WTC11 (cell line): ENCODE measurements at regions not wholly inside any gene's neighbourhood (a gene's known extent, or its start where the extent isn't known, plus 50 kb on each side); places are given as distances from the start of the nearest gene placed in this dataset.
A peak's percentile ranks its signal among the peaks of the same experiment; 100 is the strongest.

Experiments used
- ATAC-seq: fragments of 200-7000 bp; cut with Tn5 transposase; 2 replicates; pipeline ENCODE4 v1.10.0; 2021; ENCODE audit warnings: mild to moderate bottlenecking, moderate library complexity
- CTCF ChIA-PET: fragments of 300-600 bp; sonication (Branson Sonifier 250); formaldehyde crosslinking; loops from one replicate; lab custom pipeline; 2021; ENCODE audit warnings: antibody characterized with exemption; lab: Charles Lee
- POLR2A ChIA-PET: fragments of 350-600 bp; sonication (Branson Sonifier 250); formaldehyde crosslinking; loops from one replicate; lab custom pipeline; 2021; ENCODE audit warnings: antibody characterized with exemption; lab: Charles Lee
- DNase-seq: peaks from one replicate; pipeline ENCODE4 v3.0.0; 2021; ENCODE audit warnings: low spot score
- H3K27ac Mint-ChIP-seq: 2 replicates; pipeline ENCODE4 v1.8.0; 2021; ENCODE audit warnings: mixed read lengths
- H3K27me3 Mint-ChIP-seq: 2 replicates; pipeline ENCODE4 v1.8.0; 2021; ENCODE audit warnings: low read depth, mild to moderate bottlenecking, moderate library complexity, mixed read lengths
- H3K36me3 Mint-ChIP-seq: 2 replicates; pipeline ENCODE4 v1.8.0; 2021; ENCODE audit warnings: mixed read lengths
- H3K4me1 Mint-ChIP-seq: 2 replicates; pipeline ENCODE4 v1.8.0; 2022; ENCODE audit warnings: mixed read lengths
- H3K4me3 Mint-ChIP-seq: 2 replicates; pipeline ENCODE4 v1.8.0; 2021; ENCODE audit warnings: mild to moderate bottlenecking, moderate library complexity, mixed read lengths
- H3K9me3 Mint-ChIP-seq: 2 replicates; pipeline ENCODE4 v1.8.0; 2021; ENCODE audit warnings: mixed read lengths
- ATF1 ChIP-seq: sonication (generic); formaldehyde crosslinking; IDR thresholded peaks from 2 replicates; pipeline ENCODE4 v1.8.1; 2023; ENCODE audit warnings: mild to moderate bottlenecking, moderate library complexity, missing genetic modification reagents
- CREM ChIP-seq: sonication (generic); formaldehyde crosslinking; IDR thresholded peaks from 2 replicates; pipeline ENCODE4 v1.8.1; 2022; ENCODE audit warnings: mild to moderate bottlenecking, missing genetic modification reagents, moderate library complexity
- FOXK1 ChIP-seq: sonication (generic); formaldehyde crosslinking; IDR thresholded peaks from 2 replicates; pipeline ENCODE4 v1.8.0; 2022; ENCODE audit warnings: mild to moderate bottlenecking, moderate library complexity, missing genetic modification reagents
- HMGA2 ChIP-seq: fragments of 250-450 bp; sonication (Bioruptor Pico); IDR thresholded peaks from 2 replicates; pipeline ENCODE4 v1.4.0; 2021; ENCODE audit warnings: mild to moderate bottlenecking, moderate library complexity
- JAZF1 ChIP-seq: fragments of 250-450 bp; sonication (Bioruptor Pico); IDR thresholded peaks from 2 replicates; pipeline ENCODE4 v1.9.0; 2021; ENCODE audit warnings: moderate library complexity, mild to moderate bottlenecking, inconsistent platforms
- JUN ChIP-seq: sonication (generic); formaldehyde crosslinking; IDR thresholded peaks from 2 replicates; pipeline ENCODE4 v1.8.0; 2023; ENCODE audit warnings: mild to moderate bottlenecking, missing genetic modification reagents
- MXD4 ChIP-seq: fragments of 250-450 bp; sonication (Bioruptor Pico); IDR thresholded peaks from 2 replicates; pipeline ENCODE4 v1.8.0; 2021; ENCODE audit warnings: mild to moderate bottlenecking, moderate library complexity, borderline replicate concordance
- NFE2L1 ChIP-seq: sonication (generic); formaldehyde crosslinking; IDR thresholded peaks from 2 replicates; pipeline ENCODE4 v1.8.1; 2023; ENCODE audit warnings: missing genetic modification reagents
- NR3C1 ChIP-seq: sonication (generic); formaldehyde crosslinking; conservative IDR thresholded peaks from 2 replicates; pipeline ENCODE4 v1.8.1; 2023; ENCODE audit warnings: low read depth, mild to moderate bottlenecking, missing genetic modification reagents
- OVOL2 ChIP-seq: fragments of 250-450 bp; sonication (Bioruptor Pico); IDR thresholded peaks from 2 replicates; pipeline ENCODE4 v1.9.0; 2021; ENCODE audit warnings: mild to moderate bottlenecking, borderline replicate concordance
- PRRX2 ChIP-seq: fragments of 250-450 bp; sonication (Bioruptor Pico); IDR thresholded peaks from 2 replicates; pipeline ENCODE4 v1.8.0; 2021; ENCODE audit warnings: mild to moderate bottlenecking
- ZNF138 ChIP-seq: sonication (generic); formaldehyde crosslinking; conservative IDR thresholded peaks from 2 replicates; pipeline ENCODE4 v1.8.1; 2022; ENCODE audit warnings: mild to moderate bottlenecking, moderate library complexity, missing genetic modification reagents
- TF ChIP-seq, protein P1 (sequence below): sonication (generic); formaldehyde crosslinking; IDR thresholded peaks from 2 replicates; pipeline ENCODE4 v1.8.1; 2022; ENCODE audit warnings: low read depth, missing genetic modification reagents, borderline replicate concordance
- TF ChIP-seq, protein P2 (sequence below): sonication (generic); formaldehyde crosslinking; IDR thresholded peaks from 2 replicates; pipeline ENCODE4 v1.8.0; 2022; ENCODE audit warnings: mild to moderate bottlenecking, missing genetic modification reagents
- TF ChIP-seq, protein P3 (sequence below): fragments of 250-450 bp; sonication (Bioruptor Pico); IDR thresholded peaks from 2 replicates; pipeline ENCODE4 v2.1.2; 2022; ENCODE audit warnings: mild to moderate bottlenecking, moderate library complexity
- TF ChIP-seq, protein P4 (sequence below): sonication (generic); formaldehyde crosslinking; IDR thresholded peaks from 2 replicates; pipeline ENCODE4 v1.8.0; 2023; ENCODE audit warnings: missing genetic modification reagents, mild to moderate bottlenecking, borderline replicate concordance
- TF ChIP-seq, protein P5 (sequence below): sonication (generic); formaldehyde crosslinking; IDR thresholded peaks from 2 replicates; pipeline ENCODE4 v1.8.0; 2023; ENCODE audit warnings: missing genetic modification reagents
- TF ChIP-seq, protein P6 (sequence below): sonication (generic); formaldehyde crosslinking; IDR thresholded peaks from 2 replicates; pipeline ENCODE4 v1.8.1; 2023; ENCODE audit warnings: mild to moderate bottlenecking, missing genetic modification reagents, borderline replicate concordance
- TF ChIP-seq, protein P7 (sequence below): sonication (generic); formaldehyde crosslinking; IDR thresholded peaks from 2 replicates; pipeline ENCODE4 v1.8.1; 2023; ENCODE audit warnings: mild to moderate bottlenecking, moderate library complexity, missing genetic modification reagents

DNA sequence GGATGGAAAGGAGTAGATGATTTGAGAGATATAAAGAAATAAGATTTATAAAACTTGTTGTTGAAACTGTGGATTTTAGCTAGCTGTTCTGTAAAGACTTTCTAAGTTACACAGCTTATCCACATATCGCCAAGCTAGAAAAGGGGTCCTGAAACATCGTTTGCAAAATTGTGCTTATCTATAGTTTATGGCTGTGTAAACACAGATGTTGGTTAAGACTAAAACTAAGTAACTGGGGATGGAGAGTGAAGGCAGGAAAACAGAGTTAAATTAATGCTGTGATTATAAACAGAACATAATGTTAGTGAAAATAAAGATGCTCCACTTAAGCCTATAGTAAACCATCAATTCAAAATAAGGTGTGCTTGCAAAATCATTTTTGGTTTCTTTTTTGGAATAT lies 311.3 kb upstream of the DDHD1 start:
- TF ChIP-seq, protein P1, sequence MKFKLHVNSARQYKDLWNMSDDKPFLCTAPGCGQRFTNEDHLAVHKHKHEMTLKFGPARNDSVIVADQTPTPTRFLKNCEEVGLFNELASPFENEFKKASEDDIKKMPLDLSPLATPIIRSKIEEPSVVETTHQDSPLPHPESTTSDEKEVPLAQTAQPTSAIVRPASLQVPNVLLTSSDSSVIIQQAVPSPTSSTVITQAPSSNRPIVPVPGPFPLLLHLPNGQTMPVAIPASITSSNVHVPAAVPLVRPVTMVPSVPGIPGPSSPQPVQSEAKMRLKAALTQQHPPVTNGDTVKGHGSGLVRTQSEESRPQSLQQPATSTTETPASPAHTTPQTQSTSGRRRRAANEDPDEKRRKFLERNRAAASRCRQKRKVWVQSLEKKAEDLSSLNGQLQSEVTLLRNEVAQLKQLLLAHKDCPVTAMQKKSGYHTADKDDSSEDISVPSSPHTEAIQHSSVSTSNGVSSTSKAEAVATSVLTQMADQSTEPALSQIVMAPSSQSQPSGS: no peak
- TF ChIP-seq, protein P2, sequence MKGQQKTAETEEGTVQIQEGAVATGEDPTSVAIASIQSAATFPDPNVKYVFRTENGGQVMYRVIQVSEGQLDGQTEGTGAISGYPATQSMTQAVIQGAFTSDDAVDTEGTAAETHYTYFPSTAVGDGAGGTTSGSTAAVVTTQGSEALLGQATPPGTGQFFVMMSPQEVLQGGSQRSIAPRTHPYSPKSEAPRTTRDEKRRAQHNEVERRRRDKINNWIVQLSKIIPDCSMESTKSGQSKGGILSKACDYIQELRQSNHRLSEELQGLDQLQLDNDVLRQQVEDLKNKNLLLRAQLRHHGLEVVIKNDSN: no peak
- TF ChIP-seq HMGA2 (CRISPR knock-in tag) (no peak), OVOL2 (no peak), NR3C1 (no peak), FOXK1 (CRISPR knock-in tag) (no peak), PRRX2 (CRISPR knock-in tag) (no peak)
- TF ChIP-seq, protein P3, sequence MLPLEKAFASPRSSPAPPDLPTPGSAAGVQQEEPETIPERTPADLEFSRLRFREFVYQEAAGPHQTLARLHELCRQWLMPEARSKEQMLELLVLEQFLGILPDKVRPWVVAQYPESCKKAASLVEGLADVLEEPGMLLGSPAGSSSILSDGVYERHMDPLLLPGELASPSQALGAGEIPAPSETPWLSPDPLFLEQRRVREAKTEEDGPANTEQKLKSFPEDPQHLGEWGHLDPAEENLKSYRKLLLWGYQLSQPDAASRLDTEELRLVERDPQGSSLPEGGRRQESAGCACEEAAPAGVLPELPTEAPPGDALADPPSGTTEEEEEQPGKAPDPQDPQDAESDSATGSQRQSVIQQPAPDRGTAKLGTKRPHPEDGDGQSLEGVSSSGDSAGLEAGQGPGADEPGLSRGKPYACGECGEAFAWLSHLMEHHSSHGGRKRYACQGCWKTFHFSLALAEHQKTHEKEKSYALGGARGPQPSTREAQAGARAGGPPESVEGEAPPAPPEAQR (CRISPR knock-in tag): no peak
- H3K9me3 Mint-ChIP-seq: peaks cover 9% of the 10 kb centered on the region; the same call in 1 of the 2 replicates
- no peak overlapping the region for H3K27ac Mint-ChIP-seq
- H3K4me3 Mint-ChIP-seq: no peak overlapping the region
- POLR2A ChIA-PET: no interaction called here
- no peak for ATAC-seq
- peaks cover 10% of the 10 kb centered on the region for H3K4me1 Mint-ChIP-seq
- H3K27me3 Mint-ChIP-seq: no peaks in the 10 kb centered on the region; the same call in none of the 2 replicates
- no peak for DNase-seq
- H3K36me3 Mint-ChIP-seq: no peaks in the 10 kb centered on the region
- CTCF ChIA-PET: no interaction called here

DNA sequence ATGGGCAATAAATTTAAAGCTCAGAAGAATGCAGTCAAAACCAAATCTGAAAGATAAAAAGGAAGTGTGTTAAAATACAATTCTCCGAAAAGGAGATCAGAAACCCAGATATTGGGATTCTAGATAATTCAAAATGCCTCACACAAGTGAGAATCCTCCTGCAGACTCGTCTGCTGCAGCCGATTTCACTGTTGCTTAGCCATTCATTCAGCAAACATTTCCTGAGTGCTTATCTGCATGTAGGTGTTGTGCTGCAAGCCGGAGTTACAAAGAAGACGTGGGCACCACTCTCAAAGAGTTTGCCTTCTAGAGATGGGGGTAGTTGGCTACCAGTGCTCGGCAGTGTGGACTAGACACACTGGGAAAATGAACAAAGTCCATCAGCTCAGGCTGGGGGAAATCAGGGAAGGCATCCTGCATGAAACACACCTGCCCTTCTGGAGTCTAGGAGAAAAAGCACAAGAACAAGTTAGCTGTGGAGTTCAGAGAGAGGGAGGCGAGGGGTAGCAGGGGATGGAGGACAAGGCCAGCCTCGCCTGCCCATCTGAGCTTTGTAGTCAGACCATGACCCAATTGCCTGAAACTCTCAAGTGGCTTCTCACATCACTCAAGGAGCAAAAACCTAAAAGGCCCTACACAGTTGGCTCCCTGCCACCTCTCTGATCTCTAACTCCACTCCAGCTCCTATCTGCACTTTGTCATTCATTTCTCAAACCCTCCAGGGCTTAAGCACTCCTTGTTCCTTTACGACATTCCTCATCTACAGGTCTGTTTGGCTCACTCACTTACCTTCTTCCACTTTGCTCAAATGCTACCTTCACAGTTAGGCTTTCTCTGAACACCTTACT lies 310.0 kb upstream of the DDHD1 start:
- Mint-ChIP-seq H3K27ac (peak overlapping the region; percentile 22; the same call in 1 of the 2 replicates), H3K4me1 (peaks cover 15% of the 10 kb centered on the region), H3K36me3 (no peaks in the 10 kb centered on the region), H3K27me3 (no peaks in the 10 kb centered on the region; the same call in none of the 2 replicates), H3K4me3 (no peak overlapping the region), H3K9me3 (peaks cover 9% of the 10 kb centered on the region; the same call in 1 of the 2 replicates)
- POLR2A ChIA-PET: no interaction called here
- CTCF ChIA-PET: interaction anchor here (0.6 to 1.4 kb wide), 3 partner anchors 31 to 885 kb away, joined by 3 read pairs; no protein-coding TSS in a partner anchor
- DNase-seq (no peak), ATAC-seq (peak; percentile 91)
- TF ChIP-seq, protein P4, sequence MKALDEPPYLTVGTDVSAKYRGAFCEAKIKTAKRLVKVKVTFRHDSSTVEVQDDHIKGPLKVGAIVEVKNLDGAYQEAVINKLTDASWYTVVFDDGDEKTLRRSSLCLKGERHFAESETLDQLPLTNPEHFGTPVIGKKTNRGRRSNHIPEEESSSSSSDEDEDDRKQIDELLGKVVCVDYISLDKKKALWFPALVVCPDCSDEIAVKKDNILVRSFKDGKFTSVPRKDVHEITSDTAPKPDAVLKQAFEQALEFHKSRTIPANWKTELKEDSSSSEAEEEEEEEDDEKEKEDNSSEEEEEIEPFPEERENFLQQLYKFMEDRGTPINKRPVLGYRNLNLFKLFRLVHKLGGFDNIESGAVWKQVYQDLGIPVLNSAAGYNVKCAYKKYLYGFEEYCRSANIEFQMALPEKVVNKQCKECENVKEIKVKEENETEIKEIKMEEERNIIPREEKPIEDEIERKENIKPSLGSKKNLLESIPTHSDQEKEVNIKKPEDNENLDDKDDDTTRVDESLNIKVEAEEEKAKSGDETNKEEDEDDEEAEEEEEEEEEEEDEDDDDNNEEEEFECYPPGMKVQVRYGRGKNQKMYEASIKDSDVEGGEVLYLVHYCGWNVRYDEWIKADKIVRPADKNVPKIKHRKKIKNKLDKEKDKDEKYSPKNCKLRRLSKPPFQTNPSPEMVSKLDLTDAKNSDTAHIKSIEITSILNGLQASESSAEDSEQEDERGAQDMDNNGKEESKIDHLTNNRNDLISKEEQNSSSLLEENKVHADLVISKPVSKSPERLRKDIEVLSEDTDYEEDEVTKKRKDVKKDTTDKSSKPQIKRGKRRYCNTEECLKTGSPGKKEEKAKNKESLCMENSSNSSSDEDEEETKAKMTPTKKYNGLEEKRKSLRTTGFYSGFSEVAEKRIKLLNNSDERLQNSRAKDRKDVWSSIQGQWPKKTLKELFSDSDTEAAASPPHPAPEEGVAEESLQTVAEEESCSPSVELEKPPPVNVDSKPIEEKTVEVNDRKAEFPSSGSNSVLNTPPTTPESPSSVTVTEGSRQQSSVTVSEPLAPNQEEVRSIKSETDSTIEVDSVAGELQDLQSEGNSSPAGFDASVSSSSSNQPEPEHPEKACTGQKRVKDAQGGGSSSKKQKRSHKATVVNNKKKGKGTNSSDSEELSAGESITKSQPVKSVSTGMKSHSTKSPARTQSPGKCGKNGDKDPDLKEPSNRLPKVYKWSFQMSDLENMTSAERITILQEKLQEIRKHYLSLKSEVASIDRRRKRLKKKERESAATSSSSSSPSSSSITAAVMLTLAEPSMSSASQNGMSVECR (CRISPR knock-in tag): no peak
- TF ChIP-seq, protein P5, sequence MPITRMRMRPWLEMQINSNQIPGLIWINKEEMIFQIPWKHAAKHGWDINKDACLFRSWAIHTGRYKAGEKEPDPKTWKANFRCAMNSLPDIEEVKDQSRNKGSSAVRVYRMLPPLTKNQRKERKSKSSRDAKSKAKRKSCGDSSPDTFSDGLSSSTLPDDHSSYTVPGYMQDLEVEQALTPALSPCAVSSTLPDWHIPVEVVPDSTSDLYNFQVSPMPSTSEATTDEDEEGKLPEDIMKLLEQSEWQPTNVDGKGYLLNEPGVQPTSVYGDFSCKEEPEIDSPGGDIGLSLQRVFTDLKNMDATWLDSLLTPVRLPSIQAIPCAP: no peak
- TF ChIP-seq NFE2L1 (CRISPR knock-in tag) (no peak), ATF1 (CRISPR knock-in tag) (no peak), JAZF1 (CRISPR knock-in tag) (no peak), CREM (CRISPR knock-in tag) (no peak), JUN (CRISPR knock-in tag) (no peak), ZNF138 (no peak), MXD4 (CRISPR knock-in tag) (no peak), FOXK1 (CRISPR knock-in tag) (no peak)
- TF ChIP-seq, protein P6, sequence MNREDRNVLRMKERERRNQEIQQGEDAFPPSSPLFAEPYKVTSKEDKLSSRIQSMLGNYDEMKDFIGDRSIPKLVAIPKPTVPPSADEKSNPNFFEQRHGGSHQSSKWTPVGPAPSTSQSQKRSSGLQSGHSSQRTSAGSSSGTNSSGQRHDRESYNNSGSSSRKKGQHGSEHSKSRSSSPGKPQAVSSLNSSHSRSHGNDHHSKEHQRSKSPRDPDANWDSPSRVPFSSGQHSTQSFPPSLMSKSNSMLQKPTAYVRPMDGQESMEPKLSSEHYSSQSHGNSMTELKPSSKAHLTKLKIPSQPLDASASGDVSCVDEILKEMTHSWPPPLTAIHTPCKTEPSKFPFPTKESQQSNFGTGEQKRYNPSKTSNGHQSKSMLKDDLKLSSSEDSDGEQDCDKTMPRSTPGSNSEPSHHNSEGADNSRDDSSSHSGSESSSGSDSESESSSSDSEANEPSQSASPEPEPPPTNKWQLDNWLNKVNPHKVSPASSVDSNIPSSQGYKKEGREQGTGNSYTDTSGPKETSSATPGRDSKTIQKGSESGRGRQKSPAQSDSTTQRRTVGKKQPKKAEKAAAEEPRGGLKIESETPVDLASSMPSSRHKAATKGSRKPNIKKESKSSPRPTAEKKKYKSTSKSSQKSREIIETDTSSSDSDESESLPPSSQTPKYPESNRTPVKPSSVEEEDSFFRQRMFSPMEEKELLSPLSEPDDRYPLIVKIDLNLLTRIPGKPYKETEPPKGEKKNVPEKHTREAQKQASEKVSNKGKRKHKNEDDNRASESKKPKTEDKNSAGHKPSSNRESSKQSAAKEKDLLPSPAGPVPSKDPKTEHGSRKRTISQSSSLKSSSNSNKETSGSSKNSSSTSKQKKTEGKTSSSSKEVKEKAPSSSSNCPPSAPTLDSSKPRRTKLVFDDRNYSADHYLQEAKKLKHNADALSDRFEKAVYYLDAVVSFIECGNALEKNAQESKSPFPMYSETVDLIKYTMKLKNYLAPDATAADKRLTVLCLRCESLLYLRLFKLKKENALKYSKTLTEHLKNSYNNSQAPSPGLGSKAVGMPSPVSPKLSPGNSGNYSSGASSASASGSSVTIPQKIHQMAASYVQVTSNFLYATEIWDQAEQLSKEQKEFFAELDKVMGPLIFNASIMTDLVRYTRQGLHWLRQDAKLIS (CRISPR knock-in tag): no peak
- TF ChIP-seq, protein P7, sequence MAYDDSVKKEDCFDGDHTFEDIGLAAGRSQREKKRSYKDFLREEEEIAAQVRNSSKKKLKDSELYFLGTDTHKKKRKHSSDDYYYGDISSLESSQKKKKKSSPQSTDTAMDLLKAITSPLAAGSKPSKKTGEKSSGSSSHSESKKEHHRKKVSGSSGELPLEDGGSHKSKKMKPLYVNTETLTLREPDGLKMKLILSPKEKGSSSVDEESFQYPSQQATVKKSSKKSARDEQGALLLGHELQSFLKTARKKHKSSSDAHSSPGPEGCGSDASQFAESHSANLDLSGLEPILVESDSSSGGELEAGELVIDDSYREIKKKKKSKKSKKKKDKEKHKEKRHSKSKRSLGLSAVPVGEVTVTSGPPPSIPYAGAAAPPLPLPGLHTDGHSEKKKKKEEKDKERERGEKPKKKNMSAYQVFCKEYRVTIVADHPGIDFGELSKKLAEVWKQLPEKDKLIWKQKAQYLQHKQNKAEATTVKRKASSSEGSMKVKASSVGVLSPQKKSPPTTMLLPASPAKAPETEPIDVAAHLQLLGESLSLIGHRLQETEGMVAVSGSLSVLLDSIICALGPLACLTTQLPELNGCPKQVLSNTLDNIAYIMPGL (CRISPR knock-in tag): no peak
